Endodermal cell (in vitro differentiated cells): ENCODE measurements at regions not wholly inside any gene's neighbourhood (a gene's known extent, or its start where the extent isn't known, plus 50 kb on each side); places are given as distances from the start of the nearest gene placed in this dataset.

ENCODE experiments used
- DNase-seq: peaks from one replicate; pipeline ENCODE4 v3.0.0-alpha.2; 2017
- H3K27ac ChIP-seq: 2 replicates; pipeline ENCODE4 v1.5.1; 2013; ENCODE audit warnings: mild to moderate bottlenecking, low read depth, low read length, moderate library complexity
- H3K27me3 ChIP-seq: 2 replicates; pipeline ENCODE4 v1.6.1; 2013; ENCODE audit warnings: mild to moderate bottlenecking, low read length, moderate library complexity; ENCODE audit not compliant: insufficient read depth, control insufficient read depth, poor library complexity, severe bottlenecking
- H3K36me3 ChIP-seq: 2 replicates; pipeline ENCODE4 v1.7.0; 2013; ENCODE audit warnings: mild to moderate bottlenecking, low read length, moderate library complexity; ENCODE audit not compliant: control insufficient read depth, insufficient read depth
- H3K4me1 ChIP-seq: one replicate; pipeline ENCODE4 v1.7.0; 2013; ENCODE audit warnings: low read length; ENCODE audit not compliant: control insufficient read depth, insufficient read depth
- H3K4me3 ChIP-seq: 2 replicates; pipeline ENCODE4 v1.5.1; 2013; ENCODE audit warnings: mild to moderate bottlenecking, low read length, moderate library complexity
- H3K9ac ChIP-seq: 2 replicates; pipeline ENCODE4 v1.6.1; 2013; ENCODE audit warnings: mild to moderate bottlenecking, low read length, moderate library complexity; ENCODE audit not compliant: poor library complexity, severe bottlenecking; ENCODE audit errors: extremely low read depth
- H3K9me3 ChIP-seq: 2 replicates; pipeline ENCODE4 v1.6.1; 2013; ENCODE audit warnings: mild to moderate bottlenecking, low read length, moderate library complexity; ENCODE audit not compliant: control insufficient read depth
- H3K27ac Mint-ChIP-seq: 2 replicates; pipeline ENCODE4 v1.8.0; 2020; ENCODE audit warnings: mixed read lengths
- H3K27me3 Mint-ChIP-seq: 2 replicates; pipeline ENCODE4 v1.8.0; 2021; ENCODE audit warnings: mild to moderate bottlenecking, mixed read lengths; ENCODE audit not compliant: insufficient read depth
- H3K36me3 Mint-ChIP-seq: 2 replicates; pipeline ENCODE4 v1.8.0; 2020; ENCODE audit warnings: low read depth, mixed read lengths
- H3K4me1 Mint-ChIP-seq: 2 replicates; pipeline ENCODE4 v1.8.0; 2020; ENCODE audit warnings: mixed read lengths
- H3K4me3 Mint-ChIP-seq: 2 replicates; pipeline ENCODE4 v1.8.0; 2020; ENCODE audit warnings: mild to moderate bottlenecking, moderate library complexity, mixed read lengths
- H3K9me3 Mint-ChIP-seq: 2 replicates; pipeline ENCODE4 v1.8.0; 2020; ENCODE audit warnings: mild to moderate bottlenecking, mixed read lengths
- CTCF ChIP-seq: fragments of 200-600 bp; sonication (generic); conservative IDR thresholded peaks from 2 replicates; pipeline ENCODE4 v1.5.0; 2021; ENCODE audit warnings: antibody characterized with exemption, mild to moderate bottlenecking
- WGBS, 2 experiments: methylation state at CpG; one replicate each; pipeline versions ENCODE4 v1.1.5 to v1.1.7; 2013; ENCODE audit warnings: missing lambda C conversion rate in 2 of 2, mixed read lengths in 1 of 2; ENCODE audit not compliant: insufficient coverage in 1 of 2, insufficient read length in 1 of 2; 5-methylcytosine and 5-hydroxymethylcytosine counted together

GRCh38 chr3:177440456-177441104 lies 243.3 kb upstream of the TBL1XR1 start:
- DNase-seq: no peak
- peaks cover 3% of the 10 kb centered on the region for H3K4me1 Mint-ChIP-seq
- Histone ChIP-seq H3K27ac (no peak overlapping the region), H3K9ac (no peak overlapping the region), H3K4me1 (no peaks in the 10 kb centered on the region), H3K9me3 (no peaks in the 10 kb centered on the region), H3K27me3 (no peaks in the 10 kb centered on the region), H3K4me3 (no peak overlapping the region), H3K36me3 (no peaks in the 10 kb centered on the region)
- no peaks in the 10 kb centered on the region for H3K9me3 Mint-ChIP-seq
- H3K4me3 Mint-ChIP-seq: no peak overlapping the region
- H3K36me3 Mint-ChIP-seq: no peaks in the 10 kb centered on the region
- WGBS, 2 experiments: 93 to 100% methylated on average over 4 to 8 of the region's 8 CpGs
- no peaks in the 10 kb centered on the region for H3K27me3 Mint-ChIP-seq
- TF ChIP-seq CTCF: no peak
- H3K27ac Mint-ChIP-seq: no peak overlapping the region

GRCh38 chr3:177441276-177441812 lies 244.1 kb upstream of the TBL1XR1 start:
- H3K4me1 ChIP-seq: no peaks in the 10 kb centered on the region
- Mint-ChIP-seq H3K9me3 (no peaks in the 10 kb centered on the region), H3K4me3 (no peak overlapping the region), H3K27me3 (no peaks in the 10 kb centered on the region), H3K4me1 (peaks cover 3% of the 10 kb centered on the region), H3K27ac (no peak overlapping the region), H3K36me3 (no peaks in the 10 kb centered on the region)
- no peak overlapping the region for H3K4me3 ChIP-seq
- WGBS, 2 experiments: 100% methylated on average over 1 of the region's 1 CpG; no CpG with 5 or more reads in 1 of the 2 experiments
- no peak for TF ChIP-seq CTCF
- H3K27me3 ChIP-seq: no peaks in the 10 kb centered on the region
- H3K27ac ChIP-seq: no peak overlapping the region
- H3K36me3 ChIP-seq: no peaks in the 10 kb centered on the region
- H3K9me3 ChIP-seq: no peaks in the 10 kb centered on the region
- no peak overlapping the region for H3K9ac ChIP-seq
- DNase-seq: no peak

GRCh38 chr3:177441813-177442646 lies 244.7 kb upstream of the TBL1XR1 start:
- Histone ChIP-seq H3K4me3 (no peak overlapping the region), H3K4me1 (no peaks in the 10 kb centered on the region), H3K36me3 (no peaks in the 10 kb centered on the region), H3K27me3 (no peaks in the 10 kb centered on the region), H3K9me3 (no peaks in the 10 kb centered on the region), H3K9ac (no peak overlapping the region), H3K27ac (no peak overlapping the region)
- Mint-ChIP-seq H3K4me1 (peaks cover 3% of the 10 kb centered on the region), H3K4me3 (no peak overlapping the region), H3K9me3 (no peaks in the 10 kb centered on the region), H3K36me3 (no peaks in the 10 kb centered on the region), H3K27me3 (no peaks in the 10 kb centered on the region), H3K27ac (no peak overlapping the region)
- no peak for TF ChIP-seq CTCF
- no peak for DNase-seq
- WGBS, 2 experiments: 91 to 96% methylated on average over 4 to 12 of the region's 12 CpGs
